Activated T-cell treated with anti-CD3 and anti-CD28 coated beads, Interleukin-2, amount 50 U/mL, for 48 hours (primary cell): ENCODE measurements at regions not wholly inside any gene's neighbourhood (a gene's known extent, or its start where the extent isn't known, plus 50 kb on each side); places are given as distances from the start of the nearest gene placed in this dataset.
"Not testable (repeated sequence)": the region's sequence is repeated elsewhere in the genome, so short reads cannot be mapped to it uniquely, and the experiment has no call there.

ENCODE experiments used
- DNase-seq, 2 experiments: peaks; one replicate each; pipeline ENCODE4 v3.0.0-alpha.2; 2020

DNA sequence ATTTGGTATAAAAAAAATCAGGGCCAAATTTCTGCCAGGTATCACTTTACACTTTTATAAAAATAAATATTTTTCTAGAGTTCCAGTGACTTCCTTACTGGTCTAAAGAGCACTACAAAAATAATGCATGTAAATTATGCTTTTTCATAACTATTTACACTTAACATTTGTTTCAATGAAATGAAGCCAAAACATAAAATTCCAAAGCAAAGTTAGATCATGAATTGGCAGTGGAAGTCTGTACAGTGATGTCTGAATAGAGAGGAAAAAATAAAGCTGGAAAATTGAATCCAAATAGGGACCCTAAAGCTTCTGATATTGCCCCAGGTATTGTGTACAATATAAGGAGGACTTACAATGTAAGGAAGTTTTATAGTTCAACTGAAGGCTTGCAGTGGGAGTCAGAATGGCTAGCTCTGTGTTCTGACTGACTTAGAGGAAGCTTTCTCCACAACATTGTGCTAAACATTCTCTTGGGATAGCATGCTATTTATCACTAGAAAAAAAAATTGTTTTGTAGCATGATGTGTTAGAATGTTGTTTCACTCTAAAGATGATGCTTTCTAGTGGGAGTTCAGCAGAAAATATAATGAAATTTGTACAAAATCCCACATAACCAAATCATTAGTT, 288.2 kb upstream of the UGT8 start:
- no peak for DNase-seq

DNA sequence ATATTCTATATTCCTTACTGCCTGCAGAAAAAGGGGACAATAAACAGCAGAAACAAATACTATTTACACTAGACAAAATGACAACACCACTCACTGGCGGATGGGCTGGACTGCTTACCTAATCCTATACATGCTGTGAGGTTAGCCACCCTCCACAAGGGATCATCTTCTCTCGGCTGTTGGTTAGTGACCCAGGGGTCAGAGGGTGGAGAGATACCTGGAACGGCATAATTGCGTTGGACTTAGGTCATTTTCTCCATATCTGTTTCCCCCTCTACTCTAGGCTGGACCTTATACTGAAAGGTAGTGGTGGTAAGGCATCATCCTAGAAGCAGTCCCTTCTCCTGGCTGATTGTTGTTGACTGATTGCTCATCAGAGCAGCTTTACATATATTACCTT, 286.8 kb upstream of the UGT8 start:
- no peak for DNase-seq

DNA sequence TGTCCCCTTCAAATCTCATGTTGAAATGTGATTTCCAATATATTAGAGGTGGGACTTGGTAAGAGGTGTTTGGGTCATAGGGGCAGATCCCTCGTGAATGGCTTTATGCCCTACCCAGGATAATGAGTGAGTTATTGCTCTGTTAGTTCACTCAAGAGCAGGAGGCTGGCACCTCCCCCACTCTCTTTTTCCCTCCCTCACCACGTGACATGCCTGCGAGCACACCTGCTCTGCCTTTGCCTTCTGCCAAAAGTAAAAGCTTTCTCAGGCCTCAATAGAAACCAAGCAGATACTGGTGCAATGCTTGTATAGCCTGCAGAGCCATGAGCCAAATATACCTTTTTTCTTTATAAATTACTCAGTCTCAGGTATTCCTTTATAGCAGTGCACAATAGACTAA, 286.3 kb upstream of the UGT8 start:
- DNase-seq, result no peak

DNA sequence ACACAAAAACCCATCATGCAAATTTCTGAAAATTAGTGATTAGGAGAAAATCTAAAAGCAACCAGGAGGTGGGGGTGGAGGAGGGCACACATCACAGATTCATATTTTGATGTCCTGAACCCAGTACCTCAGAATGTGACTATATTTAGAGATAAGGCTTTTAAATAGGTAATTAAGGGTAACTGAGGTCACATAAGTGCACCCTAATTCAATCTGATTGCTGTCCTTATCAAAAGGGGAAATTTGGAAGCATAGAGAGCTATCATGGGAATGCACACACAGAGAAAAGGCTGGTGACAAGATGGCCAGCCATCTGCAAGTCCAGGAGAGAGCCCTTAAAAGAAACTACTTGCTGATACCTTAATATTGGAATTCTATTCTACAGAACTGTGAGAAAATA, 281.8 kb upstream of the UGT8 start:
- DNase-seq, result no peak

DNA sequence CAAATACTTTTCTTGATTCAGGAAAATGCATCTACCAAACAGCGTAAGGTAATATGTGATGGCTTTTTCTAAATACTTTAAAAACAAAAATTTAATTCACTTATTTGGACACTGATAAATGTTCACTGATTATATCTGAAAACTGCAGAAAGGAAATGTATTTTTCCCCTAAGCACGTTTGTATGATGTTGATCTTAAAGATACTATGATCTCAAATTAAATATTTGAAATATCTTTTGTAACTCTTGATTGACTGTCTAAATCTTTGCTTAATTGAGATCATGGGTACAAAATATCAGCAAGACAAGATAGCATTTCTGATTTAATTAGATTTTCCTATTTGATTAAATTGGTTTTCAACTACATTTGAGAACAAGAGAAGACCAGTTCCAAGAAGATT, 281.0 kb upstream of the UGT8 start:
- DNase-seq, result no peak

- no peak for DNase-seq
Observed at GRCh38 chr4:114318309-114318708, 280.3 kb upstream of the UGT8 start.

DNA sequence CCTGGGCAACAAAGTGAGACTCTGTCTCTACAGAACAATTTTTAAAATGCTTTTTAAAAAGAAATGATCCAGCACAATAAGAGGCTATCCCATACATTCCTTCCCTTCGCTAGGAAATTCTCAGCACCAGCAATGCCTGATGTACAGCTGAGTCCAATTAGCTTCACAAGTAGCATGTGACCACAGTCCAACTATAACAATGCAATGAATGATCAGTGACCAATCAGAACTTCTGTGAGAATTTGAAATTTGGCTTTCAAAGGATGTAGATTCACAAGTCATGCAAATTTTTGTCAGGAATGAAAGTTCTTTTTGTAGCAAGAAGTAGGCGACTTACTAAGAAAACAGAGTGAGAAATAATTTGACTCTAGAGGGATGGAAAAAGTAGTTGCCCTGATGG, 278.5 kb upstream of the UGT8 start:
- no peak for DNase-seq

GRCh38 chr4:114321366-114321765, 277.2 kb upstream of the UGT8 start:
- no peak for DNase-seq

DNA sequence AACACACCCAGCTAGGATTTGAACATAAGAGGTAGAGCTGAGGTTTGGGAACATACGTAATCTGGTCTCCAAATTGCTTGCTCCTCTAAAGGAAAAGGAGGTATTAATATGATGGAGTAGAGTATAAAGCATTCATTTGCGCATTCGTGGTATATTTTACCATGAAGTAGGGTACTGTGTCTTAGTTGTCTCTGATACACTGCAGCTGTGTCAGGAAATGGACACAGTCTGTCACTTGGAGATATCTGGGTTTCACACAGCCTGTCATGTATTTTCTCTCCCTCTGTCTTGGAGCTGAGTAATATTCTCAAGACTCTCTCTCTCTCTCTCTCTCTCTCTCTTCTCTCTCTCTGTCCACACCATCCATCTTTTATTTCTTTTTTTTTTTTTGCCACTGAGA, 274.8 kb upstream of the UGT8 start:
- no peak for DNase-seq

DNA sequence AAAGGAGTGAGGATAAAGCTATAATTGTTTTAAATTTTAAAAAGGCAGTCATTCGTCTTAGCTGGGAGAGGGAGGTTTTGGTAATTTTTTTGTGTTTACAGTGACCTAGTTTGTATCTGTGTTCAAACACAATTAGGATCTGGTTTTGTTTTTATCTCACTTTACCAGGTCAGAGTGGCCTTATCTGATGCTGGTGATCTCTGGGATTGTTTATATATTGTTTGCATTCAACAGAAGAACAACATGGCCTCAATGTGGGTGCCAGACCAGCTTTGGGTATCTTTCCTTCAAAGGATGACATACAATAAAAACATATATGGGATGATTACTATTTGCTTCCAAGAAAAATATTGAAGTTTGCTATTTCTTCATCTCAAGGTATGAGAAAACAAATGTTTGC, 272.2 kb upstream of the UGT8 start:
- no peak for DNase-seq

DNA sequence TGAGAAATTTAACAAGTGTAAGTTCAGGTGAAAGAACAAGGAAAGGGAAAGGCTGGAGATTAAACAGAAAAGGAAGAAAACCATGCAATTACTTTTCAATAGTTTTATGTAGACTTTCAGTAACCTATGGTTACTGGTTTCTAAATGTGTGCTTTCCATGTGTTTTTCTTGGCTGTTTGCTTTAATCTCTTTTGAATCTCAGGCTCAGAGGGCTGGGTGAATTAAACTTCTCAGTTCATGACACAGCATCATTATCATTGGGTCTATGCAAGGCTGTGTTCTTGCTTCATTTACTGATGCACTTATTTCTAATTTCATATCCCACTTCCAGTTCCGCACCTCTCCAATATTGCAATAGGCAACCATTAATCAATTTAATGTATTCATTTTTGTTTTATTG, 266.5 kb upstream of the UGT8 start:
- no peak for DNase-seq

GRCh38 chr4:114334363-114334762, 264.2 kb upstream of the UGT8 start:
- DNase-seq, result not testable (repeated sequence)

DNA sequence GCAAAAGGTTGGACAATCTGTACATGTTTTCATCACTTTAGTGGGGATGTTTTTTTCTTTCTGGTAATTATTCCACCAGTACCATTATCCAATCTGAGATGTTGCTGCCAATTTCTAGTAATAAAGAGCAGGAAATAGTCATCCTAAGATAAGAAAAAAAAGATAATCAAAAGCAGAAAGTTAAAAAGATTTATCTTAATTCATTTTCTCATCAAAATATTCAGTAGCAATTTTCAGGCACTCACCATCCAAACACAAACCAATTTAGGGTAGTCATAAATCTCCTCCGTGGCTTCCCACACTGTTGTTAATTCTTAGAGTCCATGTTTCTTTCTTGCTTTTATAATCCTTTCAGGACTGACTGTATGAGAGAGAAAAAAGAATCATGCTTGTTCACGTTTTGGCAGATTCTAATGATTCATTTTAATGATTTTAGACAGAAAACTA, 263.7 kb upstream of the UGT8 start:
- DNase-seq, result no peak

- no peak for DNase-seq
Observed at GRCh38 chr4:114335339-114335738, 263.3 kb upstream of the UGT8 start.

- no peak for DNase-seq
Observed at GRCh38 chr4:114343015-114343414, 255.6 kb upstream of the UGT8 start.

DNA sequence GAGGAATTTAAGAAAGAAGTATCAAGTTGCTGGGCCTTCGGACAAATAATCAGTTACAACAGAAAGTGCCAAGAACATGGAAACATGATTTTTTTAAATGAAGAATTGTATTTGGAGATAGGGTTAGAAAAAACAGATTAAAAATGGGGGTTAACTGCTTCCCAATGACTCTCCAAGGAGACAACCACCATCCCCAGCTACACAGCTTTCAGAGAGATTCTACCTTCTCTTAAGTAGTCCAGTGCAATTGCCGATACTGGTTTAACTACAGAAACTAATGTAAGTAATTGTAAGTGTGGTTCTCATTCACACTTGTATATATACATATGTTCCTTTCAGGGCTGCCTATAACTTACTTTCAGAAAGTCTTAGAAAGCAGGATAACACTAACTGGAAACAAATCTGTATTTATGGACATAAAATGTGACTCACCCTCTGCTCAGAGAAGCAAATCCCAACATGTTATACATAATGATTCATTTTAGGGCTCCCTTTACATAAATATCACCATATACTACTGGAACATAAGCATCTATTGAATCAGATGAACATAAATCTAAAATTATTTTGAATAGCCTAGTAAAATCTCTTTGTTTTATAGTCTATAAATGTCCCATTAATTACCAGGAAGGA, 248.9 kb upstream of the UGT8 start:
- no peak for DNase-seq

DNA sequence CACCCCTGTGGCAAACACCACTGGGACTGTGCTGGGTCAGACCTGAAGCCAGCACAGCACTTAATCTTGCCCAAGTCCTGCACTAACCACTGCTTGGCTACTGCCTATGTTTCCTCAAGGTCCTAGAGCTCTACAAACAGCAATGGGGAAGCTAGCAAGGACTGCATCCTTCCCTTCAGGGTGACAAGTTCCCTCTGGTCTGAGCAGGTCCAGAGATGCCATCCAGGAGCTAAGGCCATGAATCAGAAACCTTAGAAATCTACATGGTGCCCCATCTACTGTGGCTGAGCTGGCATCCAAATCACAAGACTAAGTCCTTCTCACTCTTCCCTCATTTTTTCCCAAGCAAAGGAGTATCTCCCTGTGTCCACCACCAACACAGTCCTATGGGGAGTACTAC, 239.7 kb upstream of the UGT8 start:
- no peak for DNase-seq

DNA sequence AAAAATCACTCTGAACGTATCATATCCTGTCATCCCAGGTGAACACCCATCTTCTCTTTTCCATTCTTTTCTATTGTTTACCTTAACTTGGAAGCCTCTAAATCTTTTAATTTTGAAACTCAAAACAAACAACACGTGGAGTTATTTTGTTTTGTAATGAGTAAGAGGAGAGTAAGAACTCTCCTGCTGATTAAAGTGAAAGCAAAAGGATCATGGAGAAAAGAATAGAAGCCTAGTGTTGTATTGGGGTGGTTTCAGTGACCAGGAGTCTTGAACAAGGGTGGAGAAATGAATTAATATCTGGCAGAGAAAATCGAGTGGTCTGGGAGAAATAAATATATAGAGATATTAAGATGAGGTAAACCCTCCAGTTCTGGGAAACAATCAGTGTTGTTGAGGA, 237.4 kb upstream of the UGT8 start:
- DNase-seq, result no peak

- DNase-seq, result no peak
Observed at GRCh38 chr4:114364857-114365256, 233.8 kb upstream of the UGT8 start.

GRCh38 chr4:114365591-114365990, 233.0 kb upstream of the UGT8 start:
- no peak for DNase-seq

GRCh38 chr4:114366368-114366767, 232.2 kb upstream of the UGT8 start:
- DNase-seq, result no peak

- DNase-seq, result no peak
Observed at GRCh38 chr4:114368751-114369150, 229.9 kb upstream of the UGT8 start.

DNA sequence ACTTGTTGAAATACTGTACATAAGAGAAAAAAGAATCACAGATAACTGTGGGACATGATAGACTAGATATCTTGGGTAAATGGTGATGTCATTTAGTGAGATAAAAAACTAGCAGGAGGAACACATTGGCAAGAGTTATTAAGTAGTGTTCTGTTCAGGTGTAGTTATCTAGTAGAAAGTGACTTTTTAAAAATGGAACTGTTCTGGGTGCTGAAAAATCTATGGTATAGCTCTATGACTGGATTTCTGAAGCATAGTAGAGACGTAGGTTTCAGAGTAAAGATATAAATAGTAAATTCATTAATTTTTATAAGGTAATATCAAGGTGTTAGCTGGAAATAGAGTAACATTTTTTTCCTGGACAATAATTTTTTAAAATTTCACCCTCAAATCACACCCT, 225.1 kb upstream of the UGT8 start:
- no peak for DNase-seq

DNA sequence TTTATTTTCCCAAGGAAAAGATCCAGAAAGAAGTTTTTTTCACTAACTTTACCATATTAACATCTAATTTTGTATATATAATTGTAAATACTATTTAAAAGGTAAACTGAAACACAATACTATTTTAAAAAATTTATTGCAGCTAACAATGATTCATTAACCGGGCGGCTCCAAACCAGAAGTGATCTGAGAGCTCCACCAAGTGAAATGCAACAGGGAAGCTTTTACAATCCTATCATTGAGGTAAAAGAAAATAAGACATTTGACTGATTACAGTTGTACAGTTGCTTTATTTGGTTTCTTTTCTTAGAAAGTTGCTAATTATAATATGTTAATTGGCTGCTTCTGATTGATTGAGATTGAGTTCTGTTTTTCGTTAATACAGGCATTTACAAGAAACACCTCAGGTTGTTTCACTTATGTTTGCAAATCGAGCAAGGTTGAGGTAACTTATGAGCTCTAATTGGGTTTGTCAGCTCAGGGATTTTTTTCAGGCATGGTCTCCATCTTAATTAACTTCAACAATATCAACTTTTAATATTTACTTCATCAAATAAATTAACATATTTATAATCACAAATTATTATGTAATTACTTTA, 220.2 kb upstream of the UGT8 start:
- no peak for DNase-seq

DNA sequence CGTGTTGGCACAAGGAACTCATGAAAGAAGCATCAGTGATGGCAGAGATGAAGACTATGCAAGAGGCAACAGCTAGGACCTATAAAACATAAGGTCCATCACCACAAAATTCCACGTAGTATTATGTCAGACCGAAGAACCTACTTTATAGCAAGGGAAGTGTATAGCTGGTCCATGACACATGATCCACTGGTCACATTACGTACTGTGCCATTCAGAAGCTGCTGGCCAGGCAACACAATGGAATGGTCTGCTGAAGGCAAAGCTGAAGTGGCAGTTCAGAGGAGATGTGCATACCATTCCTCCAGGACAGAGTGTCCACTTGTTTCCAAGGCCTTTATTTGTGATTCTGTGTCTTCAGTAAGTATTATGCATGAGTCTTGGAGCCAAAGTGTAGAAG, 215.5 kb upstream of the UGT8 start:
- DNase-seq, result no peak
